CD14-positive monocyte (primary cell): ENCODE measurements at regions not wholly inside any gene's neighbourhood (a gene's known extent, or its start where the extent isn't known, plus 50 kb on each side); places are given as distances from the start of the nearest gene placed in this dataset.

Experiments used
- DNase-seq, 3 donors: peaks; one replicate each; pipeline ENCODE4 v3.0.0-alpha.2; 2011 to 2022
- H2AFZ ChIP-seq: 2 replicates; pipeline ENCODE4 v1.6.0; 2012; ENCODE audit warnings: mild to moderate bottlenecking, low read depth, low read length, inconsistent platforms; ENCODE audit not compliant: insufficient read depth, poor library complexity, severe bottlenecking
- H3K27ac ChIP-seq, 2 donors: 1 replicate in 1 of 2; 2 replicates in 1 of 2; pipeline ENCODE4 v1.5.1; 2012 to 2013; ENCODE audit warnings: low read length in 2 of 2, control low read depth in 1 of 2, inconsistent platforms in 1 of 2, low read depth in 1 of 2, mild to moderate bottlenecking in 1 of 2
- H3K27me3 ChIP-seq, 2 donors: one replicate each; pipeline versions ENCODE4 v1.6.0 to v1.6.1; 2011 to 2013; ENCODE audit warnings: low read length in 2 of 2; ENCODE audit not compliant: control insufficient read depth in 2 of 2, insufficient read depth in 2 of 2
- H3K36me3 ChIP-seq, 2 donors: replicated peaks in 1 of 2; 1 replicate in 1 of 2; 2 replicates in 1 of 2; pipeline versions ENCODE4 v1.5.1 to v1.6.1; 2012 to 2013; ENCODE audit warnings: low read length in 2 of 2, control low read depth in 1 of 2, inconsistent platforms in 1 of 2, mild to moderate bottlenecking in 1 of 2; ENCODE audit not compliant: insufficient read depth in 2 of 2, control insufficient read depth in 1 of 2
- H3K4me1 ChIP-seq, 2 donors: 1 replicate in 1 of 2; 2 replicates in 1 of 2; pipeline versions ENCODE4 v1.5.1 to v1.6.1; 2012 to 2013; ENCODE audit warnings: low read length in 2 of 2, control low read depth in 1 of 2, inconsistent platforms in 1 of 2, mild to moderate bottlenecking in 1 of 2, moderate library complexity in 1 of 2; ENCODE audit not compliant: insufficient read depth in 2 of 2, control insufficient read depth in 1 of 2
- H3K4me2 ChIP-seq: replicated peaks from 2 replicates; pipeline ENCODE3; 2012; ENCODE audit warnings: low read length, moderate library complexity, mild to moderate bottlenecking; ENCODE audit not compliant: poor library complexity, severe bottlenecking; ENCODE audit errors: extremely low read depth
- H3K4me3 ChIP-seq, 3 experiments: fragments of 200-600 bp in 1 of 3; sonication (generic) in 1 of 3; replicated peaks in 1 of 3; 1 replicate in 2 of 3; 2 replicates in 1 of 3; pipeline ENCODE4 v1.5.1; 2011 to 2013; ENCODE audit warnings: low read length in 3 of 3, mild to moderate bottlenecking in 3 of 3, control low read depth in 2 of 3, low read depth in 2 of 3, inconsistent platforms in 1 of 3, moderate library complexity in 1 of 3
- H3K79me2 ChIP-seq: 2 replicates; pipeline ENCODE4 v1.6.0; 2012; ENCODE audit warnings: mild to moderate bottlenecking, control low read depth, inconsistent platforms, low read length, moderate library complexity; ENCODE audit not compliant: insufficient read depth
- H3K9ac ChIP-seq: 2 replicates; pipeline ENCODE4 v1.6.0; 2017; ENCODE audit warnings: low read length, mild to moderate bottlenecking; ENCODE audit not compliant: insufficient read depth, poor library complexity, severe bottlenecking
- H3K9me3 ChIP-seq, 2 donors: replicated peaks in 1 of 2; 1 replicate in 1 of 2; 2 replicates in 1 of 2; pipeline versions ENCODE4 v1.5.1 to v1.6.1; 2012 to 2013; ENCODE audit warnings: low read length in 2 of 2, control low read depth in 1 of 2; ENCODE audit not compliant: control insufficient read depth in 1 of 2, insufficient read depth in 1 of 2
- H4K20me1 ChIP-seq: 2 replicates; pipeline ENCODE4 v1.6.0; 2012; ENCODE audit warnings: mild to moderate bottlenecking, low read length, control low read depth, moderate library complexity; ENCODE audit not compliant: insufficient read depth
- H3K27ac Mint-ChIP-seq, 7 donors: one replicate each; pipeline ENCODE4 v1.8.0; 2020; ENCODE audit warnings: mild to moderate bottlenecking in 7 of 7, mixed read lengths in 7 of 7, moderate library complexity in 6 of 7, inconsistent platforms in 2 of 7
- H3K27me3 Mint-ChIP-seq, 3 donors: one replicate each; pipeline ENCODE4 v1.8.0; 2021 to 2022; ENCODE audit warnings: low read depth in 3 of 3, mild to moderate bottlenecking in 3 of 3, mixed read lengths in 3 of 3, moderate library complexity in 3 of 3, inconsistent platforms in 1 of 3
- H3K36me3 Mint-ChIP-seq, 2 donors: one replicate each; pipeline ENCODE4 v1.8.0; 2020; ENCODE audit warnings: mixed read lengths in 2 of 2, inconsistent platforms in 1 of 2, mild to moderate bottlenecking in 1 of 2
- H3K4me1 Mint-ChIP-seq: one replicate; pipeline ENCODE4 v1.8.0; 2020; ENCODE audit warnings: mild to moderate bottlenecking, mixed read lengths
- H3K4me3 Mint-ChIP-seq, 2 donors: one replicate each; pipeline ENCODE4 v1.8.0; 2020; ENCODE audit warnings: mild to moderate bottlenecking in 2 of 2, mixed read lengths in 2 of 2, moderate library complexity in 1 of 2
- H3K9me3 Mint-ChIP-seq, 7 donors: one replicate each; pipeline ENCODE4 v1.8.0; 2020 to 2022; ENCODE audit warnings: mixed read lengths in 7 of 7, mild to moderate bottlenecking in 6 of 7, moderate library complexity in 6 of 7, inconsistent platforms in 2 of 7
- WGBS: methylation state at CpG from one replicate; pipeline ENCODE4 v1.1.5; 2013; ENCODE audit warnings: missing lambda C conversion rate; ENCODE audit not compliant: insufficient coverage; 5-methylcytosine and 5-hydroxymethylcytosine counted together
- intact Hi-C, 2 donors: fragments of 100-400 bp; cut with micrococcal nuclease; formaldehyde crosslinking; loops; one replicate each; pipeline versions ENCODE4 v1.15.0 to v1.15.1; 2023
- TF ChIP-seq, protein P1 (sequence below): fragments of 200-600 bp; IDR thresholded peaks from one replicate; pipeline ENCODE4 v1.8.0; 2022; ENCODE audit warnings: antibody characterized with exemption, mild to moderate bottlenecking

DNA sequence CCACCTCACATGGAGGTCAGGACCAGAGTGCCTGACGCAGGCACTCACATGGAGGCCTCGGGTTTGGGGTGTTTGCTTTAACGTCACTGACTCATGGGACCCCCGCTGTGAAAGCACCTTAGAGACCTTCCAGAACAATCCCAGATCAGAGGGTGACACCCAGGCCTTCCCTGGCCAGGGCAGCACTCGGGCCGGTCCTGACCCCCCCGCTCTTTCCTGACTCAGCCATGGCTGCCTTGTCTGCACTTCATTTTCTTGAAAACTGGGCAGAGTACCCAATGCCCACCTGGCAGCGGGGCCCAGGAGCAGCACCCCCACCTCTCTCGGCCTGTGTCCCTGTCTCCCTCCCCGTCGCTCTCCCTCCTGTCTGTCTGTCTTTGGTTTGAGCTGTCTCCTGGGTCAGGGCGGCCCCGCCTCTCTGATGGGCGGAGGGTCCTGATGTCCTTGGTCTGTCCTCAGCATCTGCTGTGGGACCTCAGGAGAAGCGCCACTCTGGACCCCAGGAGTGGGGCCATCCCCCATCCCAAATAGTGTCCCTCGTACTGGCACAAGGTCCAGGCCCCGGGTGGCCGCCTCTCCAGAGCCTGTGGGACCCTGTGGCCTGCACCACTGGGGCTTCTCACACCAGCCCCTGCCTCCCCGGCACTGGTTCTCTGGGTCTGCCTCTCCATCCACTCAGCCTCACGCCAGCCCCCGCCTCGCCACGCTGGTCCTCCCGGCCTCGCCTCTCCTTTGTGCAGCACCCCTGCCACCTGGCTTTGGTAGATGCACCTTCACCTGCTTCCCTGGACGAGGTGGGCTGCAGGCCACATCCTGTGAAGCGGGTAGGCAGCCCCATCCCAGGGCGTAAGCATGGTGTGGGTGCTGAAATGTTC, 55.9 kb upstream of the ZNF469 start:
- no peak overlapping the region for H3K9ac ChIP-seq
- H3K4me2 ChIP-seq, result no peak overlapping the region
- H3K9me3 ChIP-seq, result peaks cover 0 to 11% of the 10 kb centered on the region in 2 donors
- H3K4me3 ChIP-seq, result no peak overlapping the region
- no peaks in the 10 kb centered on the region for H4K20me1 ChIP-seq
- H3K27ac ChIP-seq, result no peak overlapping the region
- 90% methylated on average over 23 of the region's 28 CpGs for WGBS
- H3K4me1 ChIP-seq, result no peaks in the 10 kb centered on the region
- Mint-ChIP-seq H3K4me1 (no peaks in the 10 kb centered on the region), H3K27ac (peak overlapping the region in 1 of 7 donors; percentile 48), H3K36me3 (no peaks in the 10 kb centered on the region), H3K27me3 (peaks cover 0 to 2% (median 1%) of the 10 kb centered on the region in 3 donors), H3K4me3 (no peak overlapping the region), H3K9me3 (peaks cover 0 to 14% (median 4%) of the 10 kb centered on the region in 7 donors)
- no peak overlapping the region for H2AFZ ChIP-seq
- H3K79me2 ChIP-seq, result no peaks in the 10 kb centered on the region
- DNase-seq, result no peak
- no peaks in the 10 kb centered on the region for H3K36me3 ChIP-seq
- TF ChIP-seq, protein P1, sequence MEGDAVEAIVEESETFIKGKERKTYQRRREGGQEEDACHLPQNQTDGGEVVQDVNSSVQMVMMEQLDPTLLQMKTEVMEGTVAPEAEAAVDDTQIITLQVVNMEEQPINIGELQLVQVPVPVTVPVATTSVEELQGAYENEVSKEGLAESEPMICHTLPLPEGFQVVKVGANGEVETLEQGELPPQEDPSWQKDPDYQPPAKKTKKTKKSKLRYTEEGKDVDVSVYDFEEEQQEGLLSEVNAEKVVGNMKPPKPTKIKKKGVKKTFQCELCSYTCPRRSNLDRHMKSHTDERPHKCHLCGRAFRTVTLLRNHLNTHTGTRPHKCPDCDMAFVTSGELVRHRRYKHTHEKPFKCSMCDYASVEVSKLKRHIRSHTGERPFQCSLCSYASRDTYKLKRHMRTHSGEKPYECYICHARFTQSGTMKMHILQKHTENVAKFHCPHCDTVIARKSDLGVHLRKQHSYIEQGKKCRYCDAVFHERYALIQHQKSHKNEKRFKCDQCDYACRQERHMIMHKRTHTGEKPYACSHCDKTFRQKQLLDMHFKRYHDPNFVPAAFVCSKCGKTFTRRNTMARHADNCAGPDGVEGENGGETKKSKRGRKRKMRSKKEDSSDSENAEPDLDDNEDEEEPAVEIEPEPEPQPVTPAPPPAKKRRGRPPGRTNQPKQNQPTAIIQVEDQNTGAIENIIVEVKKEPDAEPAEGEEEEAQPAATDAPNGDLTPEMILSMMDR, result no peak
- no peaks in the 10 kb centered on the region for H3K27me3 ChIP-seq
- intact Hi-C loops, result no loop called here

DNA sequence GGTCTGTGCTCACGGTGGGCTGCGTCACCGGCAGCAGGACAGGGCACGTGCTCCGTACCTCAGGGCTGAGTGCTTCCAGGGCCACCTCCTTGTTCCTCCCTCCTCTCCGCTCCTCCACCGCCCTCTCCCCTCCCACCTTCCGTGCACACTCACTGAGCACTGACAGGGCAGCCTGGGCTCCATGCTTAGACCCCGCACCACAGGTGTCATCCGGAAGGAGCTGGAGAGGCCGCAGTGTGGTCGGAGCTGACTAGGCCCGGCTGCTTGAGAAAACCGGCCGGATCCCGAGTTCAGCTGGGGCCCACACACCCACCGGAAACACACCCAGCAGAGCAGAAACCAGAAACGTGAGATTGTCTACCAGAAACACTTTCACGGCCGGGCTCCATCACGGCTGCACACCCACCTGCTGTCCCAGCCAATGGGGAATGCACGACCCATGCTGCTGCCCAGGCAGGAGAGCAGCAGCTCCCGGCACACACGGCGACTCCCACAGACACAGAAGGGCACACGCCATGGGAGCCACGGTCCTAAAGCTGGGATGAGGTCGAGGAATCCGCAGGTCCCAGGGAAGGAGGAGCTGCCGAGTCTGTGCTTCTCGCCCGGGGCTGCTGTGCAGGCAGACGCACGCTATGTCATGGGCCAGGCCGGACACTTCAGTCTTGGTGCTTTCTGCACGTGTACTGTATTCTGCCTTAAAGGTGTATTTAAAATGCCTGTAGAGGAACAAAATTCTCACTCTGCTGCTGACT, 55.0 kb upstream of the ZNF469 start:
- Histone ChIP-seq H2AFZ (no peak overlapping the region), H3K9ac (no peak overlapping the region)

More for the DNA sequence above, 55.0 kb upstream of the ZNF469 start:
- intact Hi-C loops, result no loop called here
- no peak overlapping the region for H3K4me2 ChIP-seq
- Mint-ChIP-seq H3K27me3 (peaks cover 0 to 2% (median 1%) of the 10 kb centered on the region in 3 donors), H3K36me3 (no peaks in the 10 kb centered on the region), H3K9me3 (peaks cover 0 to 11% (median 4%) of the 10 kb centered on the region in 7 donors), H3K27ac (no peak overlapping the region), H3K4me3 (no peak overlapping the region), H3K4me1 (peaks cover under 1% of the 10 kb centered on the region)
- TF ChIP-seq, protein P1, result no peak
- peaks cover 1 to 4% of the 10 kb centered on the region in 2 donors for H3K4me1 ChIP-seq
- no peaks in the 10 kb centered on the region for H4K20me1 ChIP-seq
- WGBS, result 91% methylated on average over 35 of the region's 36 CpGs
- H3K27ac ChIP-seq, result no peak overlapping the region
- H3K27me3 ChIP-seq, result no peaks in the 10 kb centered on the region
- H3K36me3 ChIP-seq, result no peaks in the 10 kb centered on the region
- DNase-seq, result no peak
- no peaks in the 10 kb centered on the region for H3K79me2 ChIP-seq
- peaks cover 0 to 11% of the 10 kb centered on the region in 2 donors for H3K9me3 ChIP-seq
- H3K4me3 ChIP-seq, result no peak overlapping the region
